ENCODE measurements at regions not wholly inside any gene's neighbourhood (a gene's known extent, or its start where the extent isn't known, plus 50 kb on each side); places are given as distances from the start of the nearest gene placed in this dataset.

GRCh38 chr12:98418357-98419075 lies 96.9 kb upstream of the TMPO start:
- TF ChIP-seq JUND (IDR thresholded peaks at IDR 0.05; ENCODE audit: low read depth, low read length) (no peak), RCOR1 (conservative IDR thresholded peaks at IDR 0.05; ENCODE audit: low read depth, low read length) (no peak), SREBF2 (IDR thresholded peaks at IDR 0.05; ENCODE audit: low read length) (no peak), POLR2A (IDR thresholded peaks at IDR 0.05; ENCODE audit: low read depth, low read length) (no peak), CTCF (IDR thresholded peaks at IDR 0.05 in 2 of 3, conservative IDR thresholded peaks at IDR 0.05 in 1 of 3; ENCODE audit: control insufficient read depth in 2 of 3, extremely low read depth in 1 of 3, insufficient read depth in 1 of 3, low read depth in 3 of 3, low read length in 3 of 3) (no peak), EZH2 (IDR thresholded peaks at IDR 0.05; ENCODE audit: borderline replicate concordance, control insufficient read depth, low read depth, low read length) (no peak), ZNF217 (IDR thresholded peaks at IDR 0.05) (no peak), RB1 (IDR thresholded peaks at IDR 0.05; ENCODE audit: borderline replicate concordance) (no peak)
